Choroid plexus epithelial cell (primary cell): ENCODE measurements at regions not wholly inside any gene's neighbourhood (a gene's known extent, or its start where the extent isn't known, plus 50 kb on each side); places are given as distances from the start of the nearest gene placed in this dataset.

Source experiments
- DNase-seq: peaks from one replicate; pipeline ENCODE4 v3.0.0-alpha.2; 2010; ENCODE audit warnings: low read depth
- H3K4me3 ChIP-seq: 2 replicates; pipeline ENCODE4 v1.5.1; 2011; ENCODE audit warnings: low read depth, mild to moderate bottlenecking, control low read depth, low read length, moderate library complexity
- CTCF ChIP-seq: conservative IDR thresholded peaks from 2 replicates; pipeline ENCODE4 v1.5.1; 2011; ENCODE audit warnings: low read depth, mild to moderate bottlenecking, control low read depth, inconsistent platforms, low read length, moderate library complexity

- DNase-seq: no peak
- TF ChIP-seq CTCF: no peak
Measured at GRCh38 chr1:234977875-234978396, 150.7 kb downstream of the TOMM20 start.

GRCh38 chr1:234976861-234977680 lies 151.6 kb downstream of the TOMM20 start:
- no peak for DNase-seq
- TF ChIP-seq CTCF: no peak
- no peak overlapping the region for H3K4me3 ChIP-seq

More at GRCh38 chr1:234977875-234978396, 150.7 kb downstream of the TOMM20 start:
- H3K4me3 ChIP-seq: no peak overlapping the region

- H3K4me3 ChIP-seq: no peak overlapping the region
- no peak for DNase-seq
- no peak for TF ChIP-seq CTCF
Measured at GRCh38 chr1:234975941-234976860, 152.4 kb downstream of the TOMM20 start.

- DNase-seq: peak; percentile 98
- H3K4me3 ChIP-seq: no peak overlapping the region
- no peak for TF ChIP-seq CTCF
Measured at GRCh38 chr1:234975122-234975940, 153.3 kb downstream of the TOMM20 start.

- no peak for TF ChIP-seq CTCF
- DNase-seq: no peak
- H3K4me3 ChIP-seq: no peak overlapping the region
Measured at GRCh38 chr1:234973426-234974250, 155.0 kb downstream of the TOMM20 start.
